ENCODE measurements at regions not wholly inside any gene's neighbourhood (a gene's known extent, or its start where the extent isn't known, plus 50 kb on each side); places are given as distances from the start of the nearest gene placed in this dataset.
"Not testable (repeated sequence)": the region's sequence is repeated elsewhere in the genome, so short reads cannot be mapped to it uniquely, and the experiment has no call there.

GRCh38 chr3:23710555-23710954, 95.2 kb upstream of the UBE2E1 start:
- peak; percentile 73 for DNase-seq

GRCh38 chr3:23711916-23712494, 93.8 kb upstream of the UBE2E1 start:
- no peak for DNase-seq

- peak; percentile 86 for DNase-seq
These were observed 92.8 kb upstream of the UBE2E1 start for GRCh38 chr3:23712656-23713559.

- DNase-seq: peak; percentile 87
These were observed 92.1 kb upstream of the UBE2E1 start for GRCh38 chr3:23713641-23714040.

GRCh38 chr3:23720059-23720458, 85.7 kb upstream of the UBE2E1 start:
- DNase-seq: no peak

- DNase-seq: no peak
These were observed 84.9 kb upstream of the UBE2E1 start for GRCh38 chr3:23720885-23721284.

GRCh38 chr3:23723141-23723540, 82.6 kb upstream of the UBE2E1 start:
- no peak for DNase-seq

GRCh38 chr3:23723930-23724329, 81.8 kb upstream of the UBE2E1 start:
- DNase-seq: no peak

- DNase-seq: no peak
These were observed 78.8 kb upstream of the UBE2E1 start for GRCh38 chr3:23726811-23727548.

- DNase-seq: peak; percentile 69
These were observed 77.1 kb upstream of the UBE2E1 start for GRCh38 chr3:23728601-23729117.

GRCh38 chr3:23729362-23729761, 76.4 kb upstream of the UBE2E1 start:
- DNase-seq: not testable (repeated sequence)

GRCh38 chr3:23734481-23734880, 71.3 kb upstream of the UBE2E1 start:
- no peak for DNase-seq

- no peak for DNase-seq
These were observed 70.7 kb upstream of the UBE2E1 start for GRCh38 chr3:23735062-23735461.

GRCh38 chr3:23735535-23736326, 70.0 kb upstream of the UBE2E1 start:
- peak; percentile 38 for DNase-seq

GRCh38 chr3:23738944-23739343, 66.8 kb upstream of the UBE2E1 start:
- DNase-seq: peak; percentile 17

- peak; percentile 68 for DNase-seq
These were observed 66.2 kb upstream of the UBE2E1 start for GRCh38 chr3:23739536-23739935.

GRCh38 chr3:23740517-23740965, 65.2 kb upstream of the UBE2E1 start:
- no peak for DNase-seq

GRCh38 chr3:23741036-23741706, 64.6 kb upstream of the UBE2E1 start:
- DNase-seq: no peak

GRCh38 chr3:23743141-23743784, 62.5 kb upstream of the UBE2E1 start:
- DNase-seq: no peak

GRCh38 chr3:23746441-23746840, 59.3 kb upstream of the UBE2E1 start:
- DNase-seq: no peak

GRCh38 chr3:23747841-23748240, 57.9 kb upstream of the UBE2E1 start:
- DNase-seq: no peak

Measured in fibroblast of skin of scalp (primary cell).